IMR-90 (cell line): ENCODE measurements at regions not wholly inside any gene's neighbourhood (a gene's known extent, or its start where the extent isn't known, plus 50 kb on each side); places are given as distances from the start of the nearest gene placed in this dataset.

ENCODE experiments used
- ATAC-seq: fragments of 200-7000 bp; cut with Tn5 transposase; 2 replicates; pipeline ENCODE4 v1.9.1; 2020; ENCODE audit warnings: low read depth, mild to moderate bottlenecking, moderate library complexity
- BruUV-seq: library from RNA; stranded (reverse); fragments of 400-500 nt; replicated peaks from 2 replicates; lab custom pipeline; 2021; lab: Mats Ljungman, UMichigan
- CTCF ChIA-PET: fragments of 300-600 bp; formaldehyde crosslinking; extraction: SDS; loops from one replicate; lab custom pipeline; 2021; ENCODE audit warnings: antibody characterized with exemption; lab: Yijun Ruan, JAX
- POLR2A ChIA-PET: fragments of 300-600 bp; sonication (Branson Sonifier 250); formaldehyde crosslinking; loops from one replicate; lab custom pipeline; 2022; ENCODE audit warnings: antibody characterized with exemption; ENCODE audit not compliant: unreplicated experiment; lab: Charles Lee
- DNase-seq: peaks from one replicate; pipeline ENCODE4 v3.0.0; 2013
- H2AFZ ChIP-seq: replicated peaks from 2 replicates; pipeline ENCODE3; 2013; ENCODE audit warnings: low read length, mild to moderate bottlenecking; ENCODE audit not compliant: poor library complexity
- H2AK5ac ChIP-seq: 2 replicates; pipeline ENCODE4 v1.6.1; 2013; ENCODE audit warnings: low read depth, low read length, inconsistent platforms
- H2AK9ac ChIP-seq: replicated peaks from 2 replicates; pipeline ENCODE3; 2013; ENCODE audit warnings: mild to moderate bottlenecking, low read depth, low read length, moderate library complexity; ENCODE audit not compliant: poor library complexity
- H2BK120ac ChIP-seq: 2 replicates; pipeline ENCODE4 v1.6.1; 2013; ENCODE audit warnings: low read depth, low read length, inconsistent platforms
- H2BK15ac ChIP-seq: 3 replicates; pipeline ENCODE4 v1.6.1; 2013; ENCODE audit warnings: low read depth, low read length, inconsistent platforms
- H2BK20ac ChIP-seq: 2 replicates; pipeline ENCODE4 v1.6.1; 2013; ENCODE audit warnings: low read depth, mild to moderate bottlenecking, inconsistent platforms, low read length, moderate library complexity
- H2BK5ac ChIP-seq: 2 replicates; pipeline ENCODE4 v1.6.1; 2013; ENCODE audit warnings: mild to moderate bottlenecking, low read depth, low read length, inconsistent platforms; ENCODE audit not compliant: poor library complexity, severe bottlenecking
- H3K14ac ChIP-seq: replicated peaks from 2 replicates; pipeline ENCODE4 v1.6.1; 2013; ENCODE audit warnings: low read depth, low read length, inconsistent platforms
- H3K18ac ChIP-seq: 2 replicates; pipeline ENCODE4 v1.6.1; 2013; ENCODE audit warnings: low read depth, low read length, control low read depth
- H3K23ac ChIP-seq: 2 replicates; pipeline ENCODE4 v1.6.1; 2013; ENCODE audit warnings: low read depth, low read length, inconsistent platforms
- H3K27ac ChIP-seq: 2 replicates; pipeline ENCODE4 v1.5.1; 2013; ENCODE audit warnings: mild to moderate bottlenecking, control low read depth, low read length; ENCODE audit not compliant: insufficient read depth
- H3K27me3 ChIP-seq: 2 replicates; pipeline ENCODE4 v1.6.1; 2013; ENCODE audit warnings: low read length; ENCODE audit not compliant: control insufficient read depth, insufficient read depth
- H3K36me3 ChIP-seq: 2 replicates; pipeline ENCODE4 v1.6.1; 2013; ENCODE audit warnings: low read length, mixed read lengths; ENCODE audit not compliant: control insufficient read depth, insufficient read depth
- H3K4ac ChIP-seq: 2 replicates; pipeline ENCODE4 v1.6.1; 2013; ENCODE audit warnings: low read depth, low read length, inconsistent platforms
- H3K4me1 ChIP-seq: 2 replicates; pipeline ENCODE4 v1.6.1; 2013; ENCODE audit warnings: low read length, mixed read lengths; ENCODE audit not compliant: control insufficient read depth, insufficient read depth
- H3K4me2 ChIP-seq: 2 replicates; pipeline ENCODE4 v1.6.1; 2013; ENCODE audit warnings: low read depth, mild to moderate bottlenecking, control low read depth, low read length, moderate library complexity
- H3K4me3 ChIP-seq: 2 replicates; pipeline ENCODE4 v1.5.1; 2013; ENCODE audit warnings: low read depth, mild to moderate bottlenecking, control low read depth, low read length, moderate library complexity; ENCODE audit not compliant: insufficient read depth
- H3K56ac ChIP-seq: 2 replicates; pipeline ENCODE4 v1.6.1; 2013; ENCODE audit warnings: low read length, inconsistent platforms; ENCODE audit not compliant: insufficient read depth; ENCODE audit errors: extremely low read depth
- H3K79me1 ChIP-seq, 2 experiments: 2 replicates each; pipeline ENCODE4 v1.6.1; 2013; ENCODE audit warnings: low read length in 2 of 2, inconsistent platforms in 1 of 2, low read depth in 1 of 2
- H3K9ac ChIP-seq: 2 replicates; pipeline ENCODE4 v1.6.1; 2013; ENCODE audit warnings: low read depth, low read length, control low read depth
- H3K9me1 ChIP-seq: 2 replicates; pipeline ENCODE4 v1.6.1; 2013; ENCODE audit warnings: low read length, inconsistent platforms; ENCODE audit not compliant: insufficient read depth
- H3K9me3 ChIP-seq: 2 replicates; pipeline ENCODE4 v1.6.1; 2013; ENCODE audit warnings: low read length; ENCODE audit not compliant: control insufficient read depth, insufficient read depth
- H4K20me1 ChIP-seq: 2 replicates; pipeline ENCODE4 v1.6.1; 2013; ENCODE audit warnings: low read length, inconsistent platforms; ENCODE audit not compliant: insufficient read depth
- H4K5ac ChIP-seq: 2 replicates; pipeline ENCODE4 v1.6.1; 2013; ENCODE audit warnings: mild to moderate bottlenecking, low read depth, low read length, control low read depth
- H4K8ac ChIP-seq, 2 experiments: 2 replicates each; pipeline ENCODE4 v1.6.1; 2013; ENCODE audit warnings: low read depth in 2 of 2, low read length in 2 of 2, control low read depth in 1 of 2, inconsistent platforms in 1 of 2
- H4K91ac ChIP-seq: 2 replicates; pipeline ENCODE4 v1.6.1; 2013; ENCODE audit warnings: low read depth, low read length, inconsistent platforms; ENCODE audit not compliant: insufficient read depth
- CEBPB ChIP-seq: IDR thresholded peaks from 2 replicates; pipeline ENCODE4 v1.6.1; 2012; ENCODE audit warnings: low read depth, low read length, improper control_type of control experiment
- CHD1 ChIP-seq: IDR thresholded peaks from 2 replicates; pipeline ENCODE4 v1.6.1; 2012; ENCODE audit warnings: low read depth, low read length, improper control_type of control experiment
- MAZ ChIP-seq: IDR thresholded peaks from 2 replicates; pipeline ENCODE4 v1.6.1; 2012; ENCODE audit warnings: low read depth, mild to moderate bottlenecking, low read length, improper control_type of control experiment, moderate library complexity, borderline replicate concordance
- RCOR1 ChIP-seq: IDR thresholded peaks from 2 replicates; pipeline ENCODE4 v1.6.1; 2012; ENCODE audit warnings: mild to moderate bottlenecking, low read length, improper control_type of control experiment; ENCODE audit not compliant: insufficient replicate concordance
- RFX5 ChIP-seq: IDR thresholded peaks from 2 replicates; pipeline ENCODE4 v1.8.0; 2012; ENCODE audit warnings: low read depth, mild to moderate bottlenecking, low read length, moderate library complexity
- USF2 ChIP-seq: fragments of 150-350 bp; IDR thresholded peaks from 2 replicates; pipeline ENCODE4 v1.6.1; 2017; ENCODE audit warnings: mild to moderate bottlenecking, antibody characterized with exemption, low read length, low read depth
- WGBS, 2 experiments: methylation state at CpG; one replicate each; pipeline versions ENCODE4 v1.1.5 to v1.1.7; 2013; ENCODE audit warnings: missing lambda C conversion rate in 2 of 2; ENCODE audit not compliant: insufficient read length in 1 of 2; ENCODE audit errors: extremely low coverage in 2 of 2; 5-methylcytosine and 5-hydroxymethylcytosine counted together
- dilution Hi-C: fragments of 300-500 bp; cut with HindIII; formaldehyde crosslinking; loops from one replicate; pipeline ENCODE4 v1.14.3; 2018; ENCODE audit warnings: low sequenced_read_pairs; ENCODE audit not compliant: unreplicated experiment
- in situ Hi-C: fragments of 300-500 bp; cut with MboI; formaldehyde crosslinking; loops from 3 replicates; pipeline ENCODE4 v1.14.3; 2019; ENCODE audit warnings: low sequenced_read_pairs, inconsistent platforms, mixed read lengths
- intact Hi-C: fragments of 100-400 bp; cut with micrococcal nuclease; formaldehyde crosslinking; loops from 2 replicates; pipeline ENCODE4 v1.10.0; 2022

GRCh38 chr2:4900242-4900641 is 791.9 kb upstream of the SOX11 start:
- Histone ChIP-seq H3K4me2 (no peak overlapping the region), H3K9ac (no peak overlapping the region), H3K4ac (no peak overlapping the region), H3K4me3 (no peak overlapping the region), H3K23ac (no peak overlapping the region), H2AK9ac (no peak overlapping the region), H4K8ac (no peak overlapping the region), H2BK5ac (no peak overlapping the region), H3K27me3 (no peaks in the 10 kb centered on the region), H3K36me3 (no peaks in the 10 kb centered on the region), H3K56ac (no peak overlapping the region), H2AFZ (no peak overlapping the region), H3K18ac (no peak overlapping the region), H3K14ac (no peak overlapping the region), H2BK20ac (no peak overlapping the region), H3K79me1 (no peaks in the 10 kb centered on the region), H2AK5ac (no peak overlapping the region), H3K27ac (no peak overlapping the region), H4K5ac (no peak overlapping the region), H3K4me1 (no peaks in the 10 kb centered on the region), H4K20me1 (no peaks in the 10 kb centered on the region), H2BK15ac (no peak overlapping the region), H4K91ac (no peak overlapping the region), H3K9me1 (no peaks in the 10 kb centered on the region), H2BK120ac (no peak overlapping the region), H3K9me3 (peaks cover 15% of the 10 kb centered on the region)
- no peak for ATAC-seq
- BruUV-seq: no TSS peak
- CTCF ChIA-PET: no interaction called here
- in situ Hi-C loops (no loop called here), dilution Hi-C loops (no loop called here), intact Hi-C loops (no loop called here)
- TF ChIP-seq RFX5: no peak
- TF ChIP-seq MAZ: no peak
- no peak for TF ChIP-seq CEBPB
- TF ChIP-seq USF2: no peak
- no peak for TF ChIP-seq CHD1
- TF ChIP-seq RCOR1: no peak
- 33% methylated on average over 3 of the region's 5 CpGs; no CpG with 5 or more reads in 1 of the 2 experiments for WGBS, 2 experiments
- POLR2A ChIA-PET: no interaction called here
- no peak for DNase-seq
